GM21390 (cell line): ENCODE measurements at regions not wholly inside any gene's neighbourhood (a gene's known extent, or its start where the extent isn't known, plus 50 kb on each side); places are given as distances from the start of the nearest gene placed in this dataset.

Experiments
- ATAC-seq: cut with Tn5 transposase; IDR thresholded peaks from one replicate; pipeline ENCODE4 v1.9.1; 2021; ENCODE audit not compliant: unreplicated experiment

GRCh38 chr11:32316232-32316631 lies 119.1 kb downstream of the WT1 start:
- ATAC-seq, result no peak

- ATAC-seq, result no peak
Observed at GRCh38 chr11:32316858-32317642, 118.3 kb downstream of the WT1 start.

- ATAC-seq, result no peak
Observed at GRCh38 chr11:32317643-32318042, 117.7 kb downstream of the WT1 start.

GRCh38 chr11:32318071-32319055 lies 117.0 kb downstream of the WT1 start:
- no peak for ATAC-seq

GRCh38 chr11:32323814-32324130 lies 111.6 kb downstream of the WT1 start:
- no peak for ATAC-seq

GRCh38 chr11:32325187-32325586 lies 110.2 kb downstream of the WT1 start:
- ATAC-seq, result no peak

- no peak for ATAC-seq
Observed at GRCh38 chr11:32325725-32326124, 109.6 kb downstream of the WT1 start.

- no peak for ATAC-seq
Observed at GRCh38 chr11:32326522-32326921, 108.8 kb downstream of the WT1 start.

GRCh38 chr11:32328392-32328791 lies 106.9 kb downstream of the WT1 start:
- no peak for ATAC-seq

GRCh38 chr11:32331098-32331497 lies 104.2 kb downstream of the WT1 start:
- no peak for ATAC-seq

GRCh38 chr11:32331792-32332191 lies 103.5 kb downstream of the WT1 start:
- ATAC-seq, result no peak

GRCh38 chr11:32332990-32333319 lies 102.4 kb downstream of the WT1 start:
- ATAC-seq, result no peak

- ATAC-seq, result no peak
Observed at GRCh38 chr11:32333320-32333991, 101.9 kb downstream of the WT1 start.

- ATAC-seq, result no peak
Observed at GRCh38 chr11:32334822-32335221, 100.5 kb downstream of the WT1 start.
